A549 (cell line): ENCODE measurements at regions not wholly inside any gene's neighbourhood (a gene's known extent, or its start where the extent isn't known, plus 50 kb on each side); places are given as distances from the start of the nearest gene placed in this dataset.
A peak's percentile ranks its signal among the peaks of the same experiment; 100 is the strongest.

ENCODE experiments used
- ATAC-seq, 2 experiments: fragments of 200-7000 bp in 1 of 2; fragments of >200 bp in 1 of 2; cut with Nextera tagmentation in 1 of 2; cut with Tn5 transposase in 1 of 2; 3 replicates each; pipeline versions ENCODE4 v1.8.0 to v1.9.1; 2018 to 2020; ENCODE audit warnings: mild to moderate bottlenecking in 1 of 2, moderate library complexity in 1 of 2
- CTCF ChIA-PET: fragments of 300-600 bp; sonication (Branson Sonifier 250); formaldehyde crosslinking; extraction: SDS; loops from one replicate; lab custom pipeline; 2021; ENCODE audit warnings: antibody characterized with exemption, inconsistent platforms; lab: Yijun Ruan, JAX
- POLR2A ChIA-PET: fragments of 350-600 bp; formaldehyde crosslinking; extraction: SDS; loops from one replicate; lab custom pipeline; 2021; ENCODE audit warnings: antibody characterized with exemption, inconsistent platforms; lab: Yijun Ruan, JAX
- DNase-seq, 2 experiments: peaks; one replicate each; pipeline versions ENCODE4 v3.0.0 to v3.0.0-alpha.2; 2011 to 2016; ENCODE audit warnings: low read depth in 1 of 2, low spot score in 1 of 2
- FAIRE-seq: peaks from 2 replicates; lab custom pipeline; 2011; peaks lifted over from hg19 to GRCh38; lab: Jason Lieb, UNC
- H3K27ac ChIP-seq, 2 experiments: fragments of >200 bp; sonication (Bioruptor Twin); formaldehyde crosslinking; 3 replicates each; pipeline ENCODE4 v1.5.1; 2016 to 2017
- H3K4me1 ChIP-seq: fragments of >200 bp; sonication (Bioruptor Twin); formaldehyde crosslinking; 3 replicates; pipeline ENCODE4 v1.6.1; 2016
- H3K4me2 ChIP-seq: fragments of >200 bp; sonication (Bioruptor Twin); formaldehyde crosslinking; 3 replicates; pipeline ENCODE4 v1.6.1; 2016
- H3K4me3 ChIP-seq: fragments of >200 bp; sonication (Bioruptor Twin); formaldehyde crosslinking; 3 replicates; pipeline ENCODE4 v1.5.1; 2016
- H3K9me3 ChIP-seq: fragments of >200 bp; sonication (Bioruptor Twin); formaldehyde crosslinking; 3 replicates; pipeline ENCODE4 v1.6.1; 2016
- BHLHE40 ChIP-seq: IDR thresholded peaks from 2 replicates; pipeline ENCODE4 v1.6.1; 2012; ENCODE audit warnings: low read depth, low read length, inconsistent platforms
- CBX2 ChIP-seq: fragments of 200-600 bp; sonication (generic); IDR thresholded peaks from 2 replicates; pipeline ENCODE4 v1.6.1; 2016; ENCODE audit warnings: low read depth, mild to moderate bottlenecking, borderline replicate concordance
- CTCF ChIP-seq: fragments of >200 bp; sonication (Bioruptor Twin); formaldehyde crosslinking; IDR thresholded peaks from 3 replicates; pipeline ENCODE4 v1.5.1; 2016
- EHMT2 ChIP-seq: fragments of 200-600 bp; sonication (generic); IDR thresholded peaks from 2 replicates; pipeline ENCODE4 v1.6.1; 2016; ENCODE audit warnings: antibody characterized with exemption, low read depth, mild to moderate bottlenecking, moderate library complexity
- ELK1 ChIP-seq: fragments of 150-350 bp; IDR thresholded peaks from 2 replicates; pipeline ENCODE4 v1.6.1; 2014; ENCODE audit warnings: low read depth, mild to moderate bottlenecking, low read length
- FOSL2 ChIP-seq, 2 experiments: fragments of 450-650 bp in 1 of 2; fragments of >200 bp in 1 of 2; sonication (Bioruptor Twin) in 1 of 2; formaldehyde crosslinking; IDR thresholded peaks; 2 replicates each; pipeline versions ENCODE4 v1.5.0 to v1.6.1; 2016 to 2020; ENCODE audit warnings: mild to moderate bottlenecking in 1 of 2, moderate library complexity in 1 of 2
- HDAC2 ChIP-seq: fragments of 200-600 bp; sonication (generic); IDR thresholded peaks from 2 replicates; pipeline ENCODE4 v1.6.1; 2016
- HMGXB4 ChIP-seq: fragments of 250-450 bp; sonication (Bioruptor Pico); IDR thresholded peaks from 2 replicates; pipeline ENCODE4 v1.5.0; 2021; ENCODE audit warnings: mild to moderate bottlenecking, moderate library complexity, borderline replicate concordance
- JUN ChIP-seq, 2 experiments: fragments of >200 bp; sonication (Bioruptor Twin); formaldehyde crosslinking; IDR thresholded peaks; 2 replicates in 1 of 2; 3 replicates in 1 of 2; pipeline ENCODE4 v1.6.1; 2016 to 2017
- JUNB ChIP-seq: fragments of >200 bp; sonication (Bioruptor Twin); formaldehyde crosslinking; IDR thresholded peaks from 2 replicates; pipeline ENCODE4 v1.6.1; 2016
- KDM1A ChIP-seq: fragments of 200-600 bp; sonication (generic); IDR thresholded peaks from 2 replicates; pipeline ENCODE4 v1.6.1; 2016; ENCODE audit warnings: low read depth, mild to moderate bottlenecking
- KDM5A ChIP-seq: fragments of 200-600 bp; sonication (generic); IDR thresholded peaks from 2 replicates; pipeline ENCODE4 v1.6.1; 2016; ENCODE audit warnings: antibody characterized with exemption, mild to moderate bottlenecking
- MAFK ChIP-seq: fragments of 450-650 bp; IDR thresholded peaks from 2 replicates; pipeline ENCODE4 v1.6.1; 2014; ENCODE audit not compliant: partially characterized antibody
- NPAS2 ChIP-seq: fragments of 250-450 bp; sonication (Bioruptor Pico); IDR thresholded peaks from 2 replicates; pipeline ENCODE4 v1.8.0; 2022; ENCODE audit warnings: mild to moderate bottlenecking, moderate library complexity, borderline replicate concordance
- NR3C1 ChIP-seq: fragments of >200 bp; sonication (Bioruptor Twin); formaldehyde crosslinking; IDR thresholded peaks from 3 replicates; pipeline ENCODE4 v1.6.1; 2017
- POLR2A ChIP-seq: IDR thresholded peaks from 2 replicates; pipeline ENCODE4 v1.6.1; 2012; ENCODE audit warnings: mild to moderate bottlenecking, low read length
- RAD21 ChIP-seq, 2 experiments: fragments of >200 bp in 1 of 2; sonication (Bioruptor Twin) in 1 of 2; formaldehyde crosslinking in 1 of 2; IDR thresholded peaks in 1 of 2; conservative IDR thresholded peaks in 1 of 2; 2 replicates in 1 of 2; 3 replicates in 1 of 2; pipeline ENCODE4 v1.6.1; 2012 to 2018; ENCODE audit warnings: inconsistent platforms in 1 of 2
- RCOR1 ChIP-seq: fragments of 150-350 bp; IDR thresholded peaks from 2 replicates; pipeline ENCODE4 v1.6.1; 2014; ENCODE audit warnings: antibody characterized with exemption, low read length, low read depth
- RFX5 ChIP-seq: fragments of 450-650 bp; IDR thresholded peaks from 2 replicates; pipeline ENCODE4 v1.7.1; 2014; ENCODE audit warnings: antibody characterized with exemption, mild to moderate bottlenecking, moderate library complexity
- RNF2 ChIP-seq: fragments of 200-600 bp; sonication (generic); IDR thresholded peaks from 2 replicates; pipeline ENCODE4 v1.6.1; 2016; ENCODE audit warnings: low read depth, mild to moderate bottlenecking, antibody characterized with exemption, moderate library complexity, borderline replicate concordance
- SMC3 ChIP-seq: fragments of >200 bp; sonication (Bioruptor Twin); formaldehyde crosslinking; IDR thresholded peaks from 3 replicates; pipeline ENCODE4 v1.6.1; 2018; ENCODE audit warnings: inconsistent platforms
- SREBF2 ChIP-seq: fragments of 450-650 bp; IDR thresholded peaks from 2 replicates; pipeline ENCODE4 v1.6.1; 2014; ENCODE audit warnings: mild to moderate bottlenecking, moderate library complexity
- TFCP2L1 ChIP-seq: fragments of 250-450 bp; sonication (Bioruptor Pico); IDR thresholded peaks from 2 replicates; pipeline ENCODE4 v1.5.0; 2021; ENCODE audit warnings: mild to moderate bottlenecking
- TP53 ChIP-seq: fragments of 250-450 bp; sonication (Bioruptor Pico); IDR thresholded peaks from 2 replicates; pipeline ENCODE4 v1.5.0; 2021; ENCODE audit warnings: mild to moderate bottlenecking, moderate library complexity
- WGBS: methylation state at CpG from one replicate; pipeline ENCODE4 v1.1.6; 2017; ENCODE audit errors: missing lambda C conversion rate; 5-methylcytosine and 5-hydroxymethylcytosine counted together

- FAIRE-seq (peak; percentile 36), DNase-seq (peak; percentile 1 to 26), ATAC-seq (peak in 1 of 2 experiments; percentile 70; a peak in 3 of 6 replicates)
- Histone ChIP-seq H3K4me1 (no peaks in the 10 kb centered on the region), H3K9me3 (no peaks in the 10 kb centered on the region), H3K4me2 (no peak overlapping the region), H3K27ac (no peak overlapping the region), H3K4me3 (no peak overlapping the region)
- CTCF ChIA-PET: interaction anchor here (1.2 to 2.9 kb wide), 6 partner anchors 9 to 64 kb away, joined by 4 to 16 read pairs (median 5); no protein-coding TSS in a partner anchor
- TF ChIP-seq CTCF (peak; percentile 25), TFCP2L1 (CRISPR knock-in tag) (no peak), SMC3 (peak; percentile 31; the same call in 2 of the 3 replicates), JUN (IDR thresholded peaks at IDR 0.05) (no peak), RCOR1 (no peak), RAD21 (conservative IDR thresholded peaks at IDR 0.05 in 1 of 2, IDR thresholded peaks at IDR 0.05 in 1 of 2) (peak; percentile 28 to 40; a peak in 4 of 5 replicates)
- POLR2A ChIA-PET: interaction anchor here (0.6 kb wide), 1 partner anchor 515 kb away, joined by 3 read pairs; no protein-coding TSS in a partner anchor
- WGBS: 49% methylated on average over 4 of the region's 4 CpGs
Measured at GRCh38 chrX:8879750-8880149, 78.6 kb upstream of the FAM9A start.

- ATAC-seq: no peak
Measured at GRCh38 chrX:8873956-8874355, 72.8 kb upstream of the FAM9A start.

More at GRCh38 chrX:8873956-8874355, 72.8 kb upstream of the FAM9A start:
- Histone ChIP-seq H3K9me3 (no peaks in the 10 kb centered on the region), H3K4me3 (no peak overlapping the region), H3K27ac (no peak overlapping the region), H3K4me2 (no peak overlapping the region), H3K4me1 (peaks cover 13% of the 10 kb centered on the region)
- TF ChIP-seq ELK1 (no peak), RNF2 (no peak), RAD21 (conservative IDR thresholded peaks at IDR 0.05 in 1 of 2, IDR thresholded peaks at IDR 0.05 in 1 of 2) (no peak), NR3C1 (no peak), FOSL2 (IDR thresholded peaks at IDR 0.05) (no peak), FOSL2 (CRISPR knock-in tag; IDR thresholded peaks at IDR 0.05) (no peak), RFX5 (no peak), KDM1A (no peak), POLR2A (no peak), TP53 (CRISPR knock-in tag) (no peak), SREBF2 (no peak), BHLHE40 (no peak), EHMT2 (no peak), MAFK (no peak), KDM5A (no peak), HMGXB4 (no peak), JUNB (no peak), HDAC2 (no peak), CBX2 (no peak), NPAS2 (no peak)
- CTCF ChIA-PET: interaction anchor here (0.9 kb wide), 1 partner anchor 58 kb away, joined by 3 read pairs; no protein-coding TSS in a partner anchor
- DNase-seq (no peak), FAIRE-seq (no peak)
- POLR2A ChIA-PET: no interaction called here
- 44% methylated on average over 3 of the region's 3 CpGs for WGBS
